HG02938 (cell line): ENCODE measurements at regions not wholly inside any gene's neighbourhood (a gene's known extent, or its start where the extent isn't known, plus 50 kb on each side); places are given as distances from the start of the nearest gene placed in this dataset.

ENCODE experiments used
- ATAC-seq: cut with Tn5 transposase; IDR thresholded peaks from one replicate; pipeline ENCODE4 v1.9.1; 2021; ENCODE audit warnings: mild to moderate bottlenecking, moderate library complexity; ENCODE audit not compliant: unreplicated experiment

GRCh38 chr6:94127716-94128115 is 708.4 kb upstream of the EPHA7 start:
- no peak for ATAC-seq

GRCh38 chr6:94124333-94124732 is 705.0 kb upstream of the EPHA7 start:
- ATAC-seq, result no peak

GRCh38 chr6:94121094-94121493 is 701.7 kb upstream of the EPHA7 start:
- ATAC-seq, result no peak

- no peak for ATAC-seq
Measured at GRCh38 chr6:94099072-94099471, 679.7 kb upstream of the EPHA7 start.

- no peak for ATAC-seq
Measured at GRCh38 chr6:94095961-94096360, 676.6 kb upstream of the EPHA7 start.

GRCh38 chr6:94089941-94090340 is 670.6 kb upstream of the EPHA7 start:
- no peak for ATAC-seq

GRCh38 chr6:94088870-94089269 is 669.5 kb upstream of the EPHA7 start:
- ATAC-seq, result no peak

GRCh38 chr6:94074764-94075163 is 655.4 kb upstream of the EPHA7 start:
- no peak for ATAC-seq

- ATAC-seq, result no peak
Measured at GRCh38 chr6:94071835-94072234, 652.5 kb upstream of the EPHA7 start.

GRCh38 chr6:94065707-94066337 is 646.5 kb upstream of the EPHA7 start:
- ATAC-seq, result no peak

GRCh38 chr6:94052749-94053148 is 633.4 kb upstream of the EPHA7 start:
- no peak for ATAC-seq

- no peak for ATAC-seq
Measured at GRCh38 chr6:94050515-94050914, 631.2 kb upstream of the EPHA7 start.

- no peak for ATAC-seq
Measured at GRCh38 chr6:94049001-94049400, 629.6 kb upstream of the EPHA7 start.

- no peak for ATAC-seq
Measured at GRCh38 chr6:94045099-94045829, 625.9 kb upstream of the EPHA7 start.

- ATAC-seq, result no peak
Measured at GRCh38 chr6:94041945-94042709, 622.8 kb upstream of the EPHA7 start.

GRCh38 chr6:94036024-94036423 is 616.7 kb upstream of the EPHA7 start:
- no peak for ATAC-seq

GRCh38 chr6:94027374-94027773 is 608.0 kb upstream of the EPHA7 start:
- ATAC-seq, result no peak

GRCh38 chr6:94026575-94026974 is 607.2 kb upstream of the EPHA7 start:
- ATAC-seq, result no peak

GRCh38 chr6:94005835-94006234 is 586.5 kb upstream of the EPHA7 start:
- ATAC-seq, result no peak

- ATAC-seq, result no peak
Measured at GRCh38 chr6:93992976-93993375, 573.6 kb upstream of the EPHA7 start.

GRCh38 chr6:93989630-93990029 is 570.3 kb upstream of the EPHA7 start:
- ATAC-seq, result no peak

GRCh38 chr6:93985953-93986352 is 566.6 kb upstream of the EPHA7 start:
- no peak for ATAC-seq
